Esophagus squamous epithelium (tissue), 5 donors: ENCODE measurements at regions not wholly inside any gene's neighbourhood (a gene's known extent, or its start where the extent isn't known, plus 50 kb on each side); places are given as distances from the start of the nearest gene placed in this dataset.

Experiments used
- DNase-seq: peaks from one replicate; lab custom pipeline; 2025; lab: John Stamatoyannopoulos, UW
- H3K27ac ChIP-seq, 4 donors: fragments of 200-600 bp; sonication (generic); one replicate each; pipeline ENCODE4 v1.5.1; 2016 to 2019; ENCODE audit warnings: mild to moderate bottlenecking in 1 of 4
- H3K27me3 ChIP-seq, 4 donors: fragments of 200-600 bp; sonication (generic); 1 replicate in 3 of 4; 2 replicates in 1 of 4; pipeline versions ENCODE4 v1.5.1 to v1.6.0; 2017 to 2021; ENCODE audit warnings: antibody characterized with exemption in 1 of 4
- H3K36me3 ChIP-seq, 3 donors: fragments of 200-600 bp; sonication (generic); one replicate each; pipeline ENCODE4 v1.5.1; 2016 to 2019
- H3K4me1 ChIP-seq, 3 donors: fragments of 200-600 bp; sonication (generic); one replicate each; pipeline ENCODE4 v1.5.1; 2017 to 2019
- H3K4me3 ChIP-seq, 4 donors: fragments of 200-600 bp; sonication (generic); 1 replicate in 3 of 4; 2 replicates in 1 of 4; pipeline ENCODE4 v1.5.1; 2016 to 2019; ENCODE audit warnings: mild to moderate bottlenecking in 2 of 4, moderate library complexity in 1 of 4
- H3K9me3 ChIP-seq, 3 donors: fragments of 200-600 bp; sonication (generic); one replicate each; pipeline ENCODE4 v1.5.1; 2016 to 2019
- CTCF ChIP-seq, 6 experiments: fragments of 450-650 bp in 4 of 6; fragments of 200-600 bp in 2 of 6; sonication (generic) in 2 of 6; IDR thresholded peaks; one replicate each; pipeline ENCODE4 v1.5.1; 2016 to 2019; ENCODE audit warnings: antibody characterized with exemption in 6 of 6, mild to moderate bottlenecking in 4 of 6, moderate library complexity in 4 of 6
- POLR2A ChIP-seq, 4 donors: fragments of 450-650 bp; IDR thresholded peaks; one replicate each; pipeline ENCODE4 v1.6.1; 2017; ENCODE audit warnings: antibody characterized with exemption in 4 of 4, mild to moderate bottlenecking in 4 of 4, moderate library complexity in 3 of 4
- WGBS, 2 donors: methylation state at CpG; one replicate each; pipeline ENCODE4 v1.1.5; 2018; 5-methylcytosine and 5-hydroxymethylcytosine counted together
- intact Hi-C: fragments of 100-400 bp; cut with DNase I; formaldehyde crosslinking; loops from one replicate; pipeline ENCODE4 v1.15.0; 2022
- donor health status: DM: yes; HTN: yes; CAD: no.

- intact Hi-C loops = no loop called here
- Histone ChIP-seq H3K4me1 (no peaks in the 10 kb centered on the region), H3K36me3 (no peaks in the 10 kb centered on the region), H3K4me3 (no peak overlapping the region), H3K27me3 (no peaks in the 10 kb centered on the region), H3K9me3 (no peaks in the 10 kb centered on the region), H3K27ac (no peak overlapping the region)
- no peak for TF ChIP-seq CTCF (IDR thresholded peaks at IDR 0.05)
- no peak for TF ChIP-seq POLR2A (IDR thresholded peaks at IDR 0.05)
- no peak for DNase-seq
- 64 to 78% methylated on average over 3 to 4 of the region's 4 CpGs for WGBS, 2 donors
Observed at GRCh38 chr2:5484868-5485267, 207.3 kb upstream of the SOX11 start.

- Histone ChIP-seq H3K4me3 (no peak overlapping the region), H3K4me1 (no peaks in the 10 kb centered on the region), H3K9me3 (peaks cover 0 to 10% (median 0%) of the 10 kb centered on the region in 3 donors), H3K27me3 (no peaks in the 10 kb centered on the region), H3K36me3 (no peaks in the 10 kb centered on the region), H3K27ac (no peak overlapping the region)
- 59 to 78% methylated on average over 3 of the region's 3 CpGs for WGBS, 2 donors
- intact Hi-C loops = no loop called here
- no peak for DNase-seq
- no peak for TF ChIP-seq CTCF (IDR thresholded peaks at IDR 0.05)
- TF ChIP-seq POLR2A (IDR thresholded peaks at IDR 0.05) = no peak
Observed at GRCh38 chr2:5491523-5491922, 200.7 kb upstream of the SOX11 start.

GRCh38 chr2:5493256-5493655, 198.9 kb upstream of the SOX11 start:
- no peaks in the 10 kb centered on the region for H3K4me1 ChIP-seq
- no peaks in the 10 kb centered on the region for H3K36me3 ChIP-seq
- no peak overlapping the region for H3K4me3 ChIP-seq
- DNase-seq = no peak
- H3K27me3 ChIP-seq = no peaks in the 10 kb centered on the region
- intact Hi-C loops = no loop called here
- peaks cover 0 to 17% (median 0%) of the 10 kb centered on the region in 3 donors for H3K9me3 ChIP-seq
- H3K27ac ChIP-seq = no peak overlapping the region
- 87 to 96% methylated on average over 7 of the region's 17 CpGs for WGBS, 2 donors
- no peak for TF ChIP-seq POLR2A (IDR thresholded peaks at IDR 0.05)
- TF ChIP-seq CTCF (IDR thresholded peaks at IDR 0.05) = no peak

- H3K27ac ChIP-seq = no peak overlapping the region
- no peaks in the 10 kb centered on the region for H3K4me1 ChIP-seq
- TF ChIP-seq POLR2A (IDR thresholded peaks at IDR 0.05) (no peak), CTCF (IDR thresholded peaks at IDR 0.05) (no peak)
- H3K36me3 ChIP-seq = no peaks in the 10 kb centered on the region
- no peak overlapping the region for H3K4me3 ChIP-seq
- no peak for DNase-seq
- H3K27me3 ChIP-seq = no peaks in the 10 kb centered on the region
- intact Hi-C loops = no loop called here
- H3K9me3 ChIP-seq = peaks cover 0 to 24% (median 0%) of the 10 kb centered on the region in 3 donors
- 67 to 73% methylated on average over 7 to 8 of the region's 8 CpGs for WGBS, 2 donors
Observed at GRCh38 chr2:5494212-5494611, 198.0 kb upstream of the SOX11 start.

- TF ChIP-seq CTCF (IDR thresholded peaks at IDR 0.05) (no peak), POLR2A (IDR thresholded peaks at IDR 0.05) (no peak)
- DNase-seq = no peak
- H3K9me3 ChIP-seq = peaks cover 0 to 30% (median 0%) of the 10 kb centered on the region in 3 donors
- no peaks in the 10 kb centered on the region for H3K27me3 ChIP-seq
- intact Hi-C loops = no loop called here
- no peaks in the 10 kb centered on the region for H3K4me1 ChIP-seq
- no peak overlapping the region for H3K27ac ChIP-seq
- 58 to 59% methylated on average over 8 of the region's 8 CpGs for WGBS, 2 donors
- no peak overlapping the region for H3K4me3 ChIP-seq
- no peaks in the 10 kb centered on the region for H3K36me3 ChIP-seq
Observed at GRCh38 chr2:5495586-5495985, 196.6 kb upstream of the SOX11 start.
